NCI-H1092 (cell line): ENCODE measurements at regions not wholly inside any gene's neighbourhood (a gene's known extent, or its start where the extent isn't known, plus 50 kb on each side); places are given as distances from the start of the nearest gene placed in this dataset.

Source experiments
- DNase-seq: peaks from one replicate; lab custom pipeline; 2025; lab: John Stamatoyannopoulos, UW

- DNase-seq: no peak
Measured at GRCh38 chr7:46871516-46871915, 710.4 kb downstream of the TNS3 start.

GRCh38 chr7:46864716-46865115 lies 717.2 kb downstream of the TNS3 start:
- no peak for DNase-seq

- DNase-seq: no peak
Measured at GRCh38 chr7:46859963-46860475, 721.9 kb downstream of the TNS3 start.

GRCh38 chr7:46855851-46856250 lies 726.1 kb downstream of the TNS3 start:
- DNase-seq: no peak

GRCh38 chr7:46854958-46855473 lies 726.9 kb downstream of the TNS3 start:
- no peak for DNase-seq

GRCh38 chr7:46853451-46853850 lies 728.5 kb downstream of the TNS3 start:
- DNase-seq: no peak

GRCh38 chr7:46852795-46853194 lies 729.1 kb downstream of the TNS3 start:
- DNase-seq: no peak

- no peak for DNase-seq
Measured at GRCh38 chr7:46850563-46851330, 731.2 kb downstream of the TNS3 start.

GRCh38 chr7:46848944-46849343 lies 733.0 kb downstream of the TNS3 start:
- no peak for DNase-seq

GRCh38 chr7:46848311-46848710 lies 733.6 kb downstream of the TNS3 start:
- DNase-seq: no peak

- no peak for DNase-seq
Measured at GRCh38 chr7:46847126-46847525, 734.8 kb downstream of the TNS3 start.

- DNase-seq: no peak
Measured at GRCh38 chr7:46844486-46844885, 737.4 kb downstream of the TNS3 start.

- no peak for DNase-seq
Measured at GRCh38 chr7:46841248-46841647, 740.7 kb downstream of the TNS3 start.

GRCh38 chr7:46839651-46840050 lies 742.3 kb downstream of the TNS3 start:
- no peak for DNase-seq

- no peak for DNase-seq
Measured at GRCh38 chr7:46838463-46838862, 743.4 kb downstream of the TNS3 start.

- DNase-seq: no peak
Measured at GRCh38 chr7:46835556-46835955, 746.4 kb downstream of the TNS3 start.

- no peak for DNase-seq
Measured at GRCh38 chr7:46834921-46835320, 747.0 kb downstream of the TNS3 start.

- no peak for DNase-seq
Measured at GRCh38 chr7:46833197-46833596, 748.7 kb downstream of the TNS3 start.

- no peak for DNase-seq
Measured at GRCh38 chr7:46832136-46832535, 749.8 kb downstream of the TNS3 start.

- no peak for DNase-seq
Measured at GRCh38 chr7:46819819-46820218, 762.1 kb downstream of the TNS3 start.

GRCh38 chr7:46814516-46815250 lies 767.2 kb downstream of the TNS3 start:
- DNase-seq: no peak

GRCh38 chr7:46812101-46812675 lies 769.7 kb downstream of the TNS3 start:
- DNase-seq: no peak

GRCh38 chr7:46811529-46811928 lies 770.4 kb downstream of the TNS3 start:
- no peak for DNase-seq
